ENCODE measurements at regions not wholly inside any gene's neighbourhood (a gene's known extent, or its start where the extent isn't known, plus 50 kb on each side); places are given as distances from the start of the nearest gene placed in this dataset.

- Histone ChIP-seq H3K4me1 (replicated peaks in 1 of 2; ENCODE audit: control insufficient read depth in 2 of 2, insufficient read depth in 2 of 2, low read length in 2 of 2) (no peaks in the 10 kb centered on the region), H3K9ac (ENCODE audit: insufficient read depth in 1 of 2, low read depth in 2 of 2, low read length in 2 of 2) (no peak overlapping the region), H3K79me2 (ENCODE audit: control insufficient read depth, insufficient read depth, low read length) (no peaks in the 10 kb centered on the region), H3K36me3 (ENCODE audit: control insufficient read depth, insufficient read depth, low read length) (no peaks in the 10 kb centered on the region), H3K4me2 (ENCODE audit: insufficient read depth, low read length) (no peak overlapping the region), H3K27me3 (ENCODE audit: control insufficient read depth in 2 of 2, insufficient read depth in 2 of 2, low read length in 2 of 2) (no peaks in the 10 kb centered on the region), H3K9me3 (replicated peaks; ENCODE audit: control insufficient read depth, insufficient read depth, low read depth, low read length) (no peaks in the 10 kb centered on the region), H3K9me1 (ENCODE audit: control insufficient read depth, insufficient read depth, low read length) (no peaks in the 10 kb centered on the region), H3K4me3 (no peak overlapping the region), H4K20me1 (replicated peaks; ENCODE audit: control insufficient read depth, insufficient read depth, low read length) (no peaks in the 10 kb centered on the region), H2AFZ (ENCODE audit: low read depth, low read length) (no peak overlapping the region), H3K27ac (ENCODE audit: extremely low read depth, low read depth, low read length) (no peak overlapping the region)
- POLR2A ChIA-PET, result no interaction called here
- in situ Hi-C loops (cut with MboI), result no loop called here
- CTCF ChIA-PET (ENCODE audit: low intra/inter-chr PET ratio), result no interaction called here
- BruUV-seq (replicated peaks), result no TSS peak
- intact Hi-C loops (cut with micrococcal nuclease), result no loop called here
- ATAC-seq, result no peak
- TF ChIP-seq ZNF561 (CRISPR knock-in tag; conservative IDR thresholded peaks at IDR 0.05) (no peak), GTF2E2 (tag; IDR thresholded peaks at IDR 0.05) (no peak), MXI1 (IDR thresholded peaks at IDR 0.05; ENCODE audit: low read depth, low read length) (no peak), MIER1 (IDR thresholded peaks at IDR 0.05; ENCODE audit: low read depth) (no peak), CTCF (IDR thresholded peaks at IDR 0.05 in 2 of 3, conservative IDR thresholded peaks at IDR 0.05 in 1 of 3; ENCODE audit: insufficient read depth in 2 of 3, low read depth in 1 of 3, low read length in 3 of 3) (no peak), MAFG (tag; conservative IDR thresholded peaks at IDR 0.05) (no peak), WHSC1 (IDR thresholded peaks at IDR 0.05; ENCODE audit: low read length) (no peak), HNRNPLL (IDR thresholded peaks at IDR 0.05; ENCODE audit: low read depth, low read length, poor library complexity, severe bottlenecking) (no peak), IFI16 (CRISPR knock-in tag; IDR thresholded peaks at IDR 0.05) (no peak), PHF20 (IDR thresholded peaks at IDR 0.05; ENCODE audit: partially characterized antibody) (no peak), ZNF830 (CRISPR knock-in tag; IDR thresholded peaks at IDR 0.05) (no peak), ELK3 (CRISPR knock-in tag; IDR thresholded peaks at IDR 0.05) (no peak), GABPB1 (CRISPR knock-in tag; IDR thresholded peaks at IDR 0.05) (no peak), RNF2 (IDR thresholded peaks at IDR 0.05) (no peak)
- FAIRE-seq, result no peak
- no peak for DNase-seq (ENCODE audit: extremely low read depth in 1 of 4, low spot score in 3 of 4)
Observed at GRCh38 chr3:167106456-167106855, 273.6 kb downstream of the ZBBX start.

Data from K562 (cell line).